Natural killer cell treated with Interleukin-12 subunit alpha and Interleukin-12 subunit beta and Interleukin-15 and Interleukin-18, amount 100 ng/mL, for 72 hours (primary cell): ENCODE measurements at regions not wholly inside any gene's neighbourhood (a gene's known extent, or its start where the extent isn't known, plus 50 kb on each side); places are given as distances from the start of the nearest gene placed in this dataset.
"Not testable (repeated sequence)": the region's sequence is repeated elsewhere in the genome, so short reads cannot be mapped to it uniquely, and the experiment has no call there.

Experiments
- ATAC-seq, 2 donors: fragments of 150-1000 bp; cut with Tn5 transposase in 1 of 2; sonication (Bioruptor Pico), chemical (Tn5 transposase) in 1 of 2; 2 replicates each; pipeline ENCODE4 v1.10.0; 2021
- DNase-seq: peaks from one replicate; pipeline ENCODE4 v3.0.0; 2022; ENCODE audit warnings: low spot score
- H3K27ac Mint-ChIP-seq, 2 donors: 1 replicate in 1 of 2; 2 replicates in 1 of 2; pipeline ENCODE4 v1.8.0; 2022; ENCODE audit warnings: mixed read lengths in 2 of 2, mild to moderate bottlenecking in 1 of 2, moderate library complexity in 1 of 2
- H3K27me3 Mint-ChIP-seq, 2 donors: 1 replicate in 1 of 2; 2 replicates in 1 of 2; pipeline ENCODE4 v1.8.0; 2022; ENCODE audit warnings: mixed read lengths in 2 of 2
- H3K36me3 Mint-ChIP-seq: one replicate; pipeline ENCODE4 v1.8.0; 2022; ENCODE audit warnings: mixed read lengths
- H3K4me1 Mint-ChIP-seq, 2 donors: 1 replicate in 1 of 2; 2 replicates in 1 of 2; pipeline ENCODE4 v1.8.0; 2022; ENCODE audit warnings: low read depth in 2 of 2, mixed read lengths in 2 of 2, mild to moderate bottlenecking in 1 of 2
- H3K4me3 Mint-ChIP-seq: one replicate; pipeline ENCODE4 v1.8.0; 2022; ENCODE audit warnings: mixed read lengths
- H3K9me3 Mint-ChIP-seq: 2 replicates; pipeline ENCODE4 v1.8.0; 2022; ENCODE audit warnings: mixed read lengths

GRCh38 chr16:35602116-35602515, 2142.7 kb downstream of the TP53TG3F start:
- H3K9me3 Mint-ChIP-seq: peaks cover 18% of the 10 kb centered on the region
- no peak overlapping the region for H3K27ac Mint-ChIP-seq
- H3K4me3 Mint-ChIP-seq: no peak overlapping the region
- no peak for DNase-seq
- peaks cover 15% of the 10 kb centered on the region for H3K36me3 Mint-ChIP-seq
- no peaks in the 10 kb centered on the region for H3K4me1 Mint-ChIP-seq
- no peaks in the 10 kb centered on the region for H3K27me3 Mint-ChIP-seq
- ATAC-seq: no peak

GRCh38 chr16:35603371-35603770, 2144.0 kb downstream of the TP53TG3F start:
- DNase-seq, H3K27me3 Mint-ChIP-seq, H3K4me1 Mint-ChIP-seq, H3K27ac Mint-ChIP-seq, H3K4me3 Mint-ChIP-seq, ATAC-seq: not testable (repeated sequence)
- peaks cover 15% of the 10 kb centered on the region for H3K36me3 Mint-ChIP-seq
- H3K9me3 Mint-ChIP-seq: peaks cover 12% of the 10 kb centered on the region

GRCh38 chr16:35605921-35606320, 2146.5 kb downstream of the TP53TG3F start:
- H3K4me3 Mint-ChIP-seq: no peak overlapping the region
- H3K9me3 Mint-ChIP-seq: no peaks in the 10 kb centered on the region
- no peaks in the 10 kb centered on the region for H3K36me3 Mint-ChIP-seq
- no peaks in the 10 kb centered on the region for H3K4me1 Mint-ChIP-seq
- ATAC-seq: no peak
- H3K27ac Mint-ChIP-seq: no peak overlapping the region
- DNase-seq: no peak
- H3K27me3 Mint-ChIP-seq: no peaks in the 10 kb centered on the region

GRCh38 chr16:35614883-35615282, 2155.5 kb downstream of the TP53TG3F start:
- H3K4me1 Mint-ChIP-seq, H3K27me3 Mint-ChIP-seq, H3K9me3 Mint-ChIP-seq, DNase-seq, H3K27ac Mint-ChIP-seq, ATAC-seq, H3K4me3 Mint-ChIP-seq: not testable (repeated sequence)
- H3K36me3 Mint-ChIP-seq: peaks cover 14% of the 10 kb centered on the region

- peaks cover 27% of the 10 kb centered on the region for H3K36me3 Mint-ChIP-seq
- not testable (repeated sequence) for H3K27ac Mint-ChIP-seq, H3K27me3 Mint-ChIP-seq, ATAC-seq, H3K4me1 Mint-ChIP-seq, DNase-seq, H3K4me3 Mint-ChIP-seq
- peaks cover 14% of the 10 kb centered on the region for H3K9me3 Mint-ChIP-seq
Measured at GRCh38 chr16:35619176-35619575, 2159.8 kb downstream of the TP53TG3F start.

GRCh38 chr16:35626041-35626440, 2166.6 kb downstream of the TP53TG3F start:
- Mint-ChIP-seq H3K27ac (no peak overlapping the region), H3K4me3 (no peak overlapping the region), H3K4me1 (no peaks in the 10 kb centered on the region), H3K9me3 (peaks cover 13% of the 10 kb centered on the region), H3K27me3 (no peaks in the 10 kb centered on the region), H3K36me3 (peaks cover 17% of the 10 kb centered on the region)
- DNase-seq (no peak), ATAC-seq (no peak)

- Mint-ChIP-seq H3K4me3 (no peak overlapping the region), H3K36me3 (peaks cover 13% of the 10 kb centered on the region), H3K4me1 (no peaks in the 10 kb centered on the region), H3K9me3 (peaks cover 11% of the 10 kb centered on the region), H3K27ac (no peak overlapping the region), H3K27me3 (no peaks in the 10 kb centered on the region)
- ATAC-seq (no peak), DNase-seq (no peak)
Measured at GRCh38 chr16:35628976-35629375, 2169.6 kb downstream of the TP53TG3F start.

GRCh38 chr16:35631261-35631945, 2172.0 kb downstream of the TP53TG3F start:
- ATAC-seq (no peak), DNase-seq (no peak)
- Mint-ChIP-seq H3K27ac (no peak overlapping the region), H3K4me1 (no peaks in the 10 kb centered on the region), H3K4me3 (no peak overlapping the region), H3K9me3 (peaks cover 7% of the 10 kb centered on the region), H3K27me3 (no peaks in the 10 kb centered on the region), H3K36me3 (peaks cover 6% of the 10 kb centered on the region)

GRCh38 chr16:35636480-35637230, 2177.2 kb downstream of the TP53TG3F start:
- no peaks in the 10 kb centered on the region for H3K36me3 Mint-ChIP-seq
- ATAC-seq (no peak), DNase-seq (no peak)
- H3K27me3 Mint-ChIP-seq: no peaks in the 10 kb centered on the region
- peaks cover 7% of the 10 kb centered on the region for H3K9me3 Mint-ChIP-seq
- H3K27ac Mint-ChIP-seq: no peak overlapping the region
- no peaks in the 10 kb centered on the region for H3K4me1 Mint-ChIP-seq
- H3K4me3 Mint-ChIP-seq: no peak overlapping the region

GRCh38 chr16:35637683-35638082, 2178.3 kb downstream of the TP53TG3F start:
- no peaks in the 10 kb centered on the region for H3K4me1 Mint-ChIP-seq
- H3K36me3 Mint-ChIP-seq: no peaks in the 10 kb centered on the region
- H3K27me3 Mint-ChIP-seq: no peaks in the 10 kb centered on the region
- H3K9me3 Mint-ChIP-seq: peaks cover 7% of the 10 kb centered on the region
- H3K4me3 Mint-ChIP-seq: no peak overlapping the region
- ATAC-seq (no peak), DNase-seq (no peak)
- H3K27ac Mint-ChIP-seq: no peak overlapping the region

- no peak for ATAC-seq
- no peaks in the 10 kb centered on the region for H3K4me1 Mint-ChIP-seq
- no peak overlapping the region for H3K27ac Mint-ChIP-seq
- no peak overlapping the region for H3K4me3 Mint-ChIP-seq
- peaks cover 10% of the 10 kb centered on the region for H3K9me3 Mint-ChIP-seq
- DNase-seq: no peak
- no peaks in the 10 kb centered on the region for H3K27me3 Mint-ChIP-seq
- H3K36me3 Mint-ChIP-seq: peaks cover 4% of the 10 kb centered on the region
Measured at GRCh38 chr16:35639233-35640205, 2180.1 kb downstream of the TP53TG3F start.

- ATAC-seq (peak in 1 of 2 donors; percentile 15), DNase-seq (no peak)
- H3K4me1 Mint-ChIP-seq: no peaks in the 10 kb centered on the region
- no peaks in the 10 kb centered on the region for H3K27me3 Mint-ChIP-seq
- peaks cover 8% of the 10 kb centered on the region for H3K36me3 Mint-ChIP-seq
- H3K4me3 Mint-ChIP-seq: no peak overlapping the region
- no peak overlapping the region for H3K27ac Mint-ChIP-seq
- peaks cover 21% of the 10 kb centered on the region for H3K9me3 Mint-ChIP-seq
Measured at GRCh38 chr16:35642322-35642835, 2183.0 kb downstream of the TP53TG3F start.

GRCh38 chr16:35651841-35652240, 2192.4 kb downstream of the TP53TG3F start:
- Mint-ChIP-seq H3K36me3 (no peaks in the 10 kb centered on the region), H3K27me3 (no peaks in the 10 kb centered on the region), H3K27ac (no peak overlapping the region), H3K4me1 (no peaks in the 10 kb centered on the region), H3K9me3 (peaks cover 2% of the 10 kb centered on the region), H3K4me3 (no peak overlapping the region)
- DNase-seq: no peak
- no peak for ATAC-seq
